Hepatocyte (in vitro differentiated cells): ENCODE measurements at regions not wholly inside any gene's neighbourhood (a gene's known extent, or its start where the extent isn't known, plus 50 kb on each side); places are given as distances from the start of the nearest gene placed in this dataset.
A peak's percentile ranks its signal among the peaks of the same experiment; 100 is the strongest.

ENCODE experiments used
- DNase-seq: peaks from one replicate; pipeline ENCODE4 v3.0.0-alpha.2; 2016; ENCODE audit warnings: low spot score
- H2AFZ ChIP-seq: fragments of 200-600 bp; sonication (generic); 2 replicates; pipeline ENCODE4 v1.6.0; 2016; ENCODE audit warnings: antibody characterized with exemption, mild to moderate bottlenecking
- H3K27ac ChIP-seq: fragments of 200-600 bp; sonication (generic); 2 replicates; pipeline ENCODE4 v1.5.1; 2016; ENCODE audit warnings: mild to moderate bottlenecking
- H3K27me3 ChIP-seq: fragments of 200-600 bp; sonication (generic); 2 replicates; pipeline ENCODE4 v1.6.1; 2016
- H3K36me3 ChIP-seq: fragments of 200-600 bp; sonication (generic); replicated peaks from 2 replicates; pipeline ENCODE4 v1.5.1; 2016; ENCODE audit warnings: low read depth; ENCODE audit not compliant: insufficient read depth
- H3K4me1 ChIP-seq: fragments of 200-600 bp; sonication (generic); 2 replicates; pipeline ENCODE4 v1.5.1; 2016; ENCODE audit warnings: mild to moderate bottlenecking, moderate library complexity; ENCODE audit not compliant: insufficient read depth
- H3K4me2 ChIP-seq: fragments of 200-600 bp; sonication (generic); 2 replicates; pipeline ENCODE4 v1.6.0; 2016
- H3K4me3 ChIP-seq: fragments of 200-600 bp; sonication (generic); 2 replicates; pipeline ENCODE4 v1.5.1; 2016; ENCODE audit warnings: mild to moderate bottlenecking
- H3K79me2 ChIP-seq: fragments of 200-600 bp; sonication (generic); 2 replicates; pipeline ENCODE4 v1.6.0; 2017; ENCODE audit warnings: mild to moderate bottlenecking
- H3K9me2 ChIP-seq: fragments of 200-600 bp; sonication (generic); replicated peaks from 2 replicates; pipeline ENCODE4 v1.6.0; 2017; ENCODE audit warnings: mild to moderate bottlenecking; ENCODE audit not compliant: insufficient read depth
- H3K9me3 ChIP-seq: fragments of 200-600 bp; sonication (generic); 2 replicates; pipeline ENCODE4 v1.5.1; 2016; ENCODE audit warnings: low read depth, mild to moderate bottlenecking
- H4K20me1 ChIP-seq: fragments of 200-600 bp; sonication (generic); 2 replicates; pipeline ENCODE4 v1.6.0; 2016; ENCODE audit warnings: mild to moderate bottlenecking; ENCODE audit not compliant: insufficient read depth, poor library complexity, severe bottlenecking
- EZH2 ChIP-seq: fragments of 200-600 bp; sonication (generic); IDR thresholded peaks from 2 replicates; pipeline ENCODE4 v1.6.1; 2016; ENCODE audit warnings: antibody characterized with exemption, mild to moderate bottlenecking, borderline replicate concordance
- EZH2phosphoT487 ChIP-seq: fragments of 200-600 bp; sonication (generic); IDR thresholded peaks from one replicate; pipeline ENCODE4 v1.6.1; 2018; ENCODE audit warnings: antibody characterized with exemption, mild to moderate bottlenecking, low read depth, moderate library complexity; ENCODE audit not compliant: unreplicated experiment, severe bottlenecking
- WGBS: methylation state at CpG from one replicate; pipeline ENCODE4 v1.1.6; 2016; ENCODE audit warnings: low lambda C conversion rate; ENCODE audit errors: missing lambda C conversion rate; 5-methylcytosine and 5-hydroxymethylcytosine counted together
- TF ChIP-seq, protein P1 (sequence below): fragments of 200-600 bp; sonication (generic); IDR thresholded peaks from 2 replicates; pipeline ENCODE4 v1.5.1; 2016; ENCODE audit warnings: antibody characterized with exemption, mild to moderate bottlenecking; ENCODE audit not compliant: poor library complexity

DNA sequence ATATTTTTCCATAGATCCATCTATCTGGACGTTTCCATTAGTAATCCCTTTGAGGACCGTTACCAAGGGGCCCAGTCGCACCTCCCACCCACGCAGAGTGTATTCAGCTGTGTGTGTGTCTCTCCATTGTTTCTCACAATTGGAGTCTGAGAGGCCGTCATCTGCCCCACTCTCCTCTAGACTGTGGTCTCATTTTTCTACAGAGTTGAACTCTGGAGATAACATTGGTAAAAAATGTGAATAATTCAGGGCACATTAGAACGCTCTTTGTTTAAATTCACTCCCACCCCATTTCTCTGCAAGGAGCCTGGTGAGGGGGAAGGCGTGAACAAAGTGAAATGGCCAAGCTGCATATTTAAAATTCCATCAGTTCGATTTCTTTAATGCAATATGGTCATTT lies 333.1 kb upstream of the MAF start:
- no peak overlapping the region for H3K4me2 ChIP-seq
- no peaks in the 10 kb centered on the region for H3K27me3 ChIP-seq
- TF ChIP-seq EZH2phosphoT487, result no peak
- TF ChIP-seq, protein P1, sequence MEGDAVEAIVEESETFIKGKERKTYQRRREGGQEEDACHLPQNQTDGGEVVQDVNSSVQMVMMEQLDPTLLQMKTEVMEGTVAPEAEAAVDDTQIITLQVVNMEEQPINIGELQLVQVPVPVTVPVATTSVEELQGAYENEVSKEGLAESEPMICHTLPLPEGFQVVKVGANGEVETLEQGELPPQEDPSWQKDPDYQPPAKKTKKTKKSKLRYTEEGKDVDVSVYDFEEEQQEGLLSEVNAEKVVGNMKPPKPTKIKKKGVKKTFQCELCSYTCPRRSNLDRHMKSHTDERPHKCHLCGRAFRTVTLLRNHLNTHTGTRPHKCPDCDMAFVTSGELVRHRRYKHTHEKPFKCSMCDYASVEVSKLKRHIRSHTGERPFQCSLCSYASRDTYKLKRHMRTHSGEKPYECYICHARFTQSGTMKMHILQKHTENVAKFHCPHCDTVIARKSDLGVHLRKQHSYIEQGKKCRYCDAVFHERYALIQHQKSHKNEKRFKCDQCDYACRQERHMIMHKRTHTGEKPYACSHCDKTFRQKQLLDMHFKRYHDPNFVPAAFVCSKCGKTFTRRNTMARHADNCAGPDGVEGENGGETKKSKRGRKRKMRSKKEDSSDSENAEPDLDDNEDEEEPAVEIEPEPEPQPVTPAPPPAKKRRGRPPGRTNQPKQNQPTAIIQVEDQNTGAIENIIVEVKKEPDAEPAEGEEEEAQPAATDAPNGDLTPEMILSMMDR, result no peak
- no peak for TF ChIP-seq EZH2
- no peaks in the 10 kb centered on the region for H3K4me1 ChIP-seq
- DNase-seq, result no peak
- H3K4me3 ChIP-seq, result no peak overlapping the region
- no peak overlapping the region for H3K27ac ChIP-seq
- H3K79me2 ChIP-seq, result no peaks in the 10 kb centered on the region
- H3K9me2 ChIP-seq, result no peaks in the 10 kb centered on the region
- H2AFZ ChIP-seq, result no peak overlapping the region
- H4K20me1 ChIP-seq, result no peaks in the 10 kb centered on the region
- H3K36me3 ChIP-seq, result no peaks in the 10 kb centered on the region
- H3K9me3 ChIP-seq, result no peaks in the 10 kb centered on the region
- 82% methylated on average over 8 of the region's 8 CpGs for WGBS

DNA sequence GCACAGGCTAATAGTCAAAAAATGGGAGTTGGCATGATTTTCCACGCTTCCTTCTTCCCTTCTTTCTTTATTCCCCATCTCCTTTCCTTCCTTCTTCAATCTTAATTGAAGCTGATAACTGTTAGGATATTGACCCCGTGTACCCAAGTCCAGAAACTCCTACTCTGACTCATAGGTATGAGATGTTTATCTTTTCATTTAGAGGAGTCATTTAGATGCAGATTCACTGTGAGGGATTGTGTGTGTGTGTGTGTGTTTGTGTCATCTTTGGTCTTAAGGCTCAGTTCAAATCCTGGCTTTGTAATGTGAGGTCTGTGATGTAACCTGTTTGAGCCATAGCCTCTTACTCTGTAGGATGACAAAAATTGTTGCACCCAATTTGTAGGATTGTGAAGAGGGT lies 332.0 kb upstream of the MAF start:
- H3K9me2 ChIP-seq, result no peaks in the 10 kb centered on the region
- H3K4me2 ChIP-seq, result no peak overlapping the region
- no peaks in the 10 kb centered on the region for H3K36me3 ChIP-seq
- H4K20me1 ChIP-seq, result no peaks in the 10 kb centered on the region
- H3K4me3 ChIP-seq, result no peak overlapping the region
- H2AFZ ChIP-seq, result no peak overlapping the region
- H3K9me3 ChIP-seq, result no peaks in the 10 kb centered on the region
- peak; percentile 29 for DNase-seq
- no peaks in the 10 kb centered on the region for H3K27me3 ChIP-seq
- no peaks in the 10 kb centered on the region for H3K4me1 ChIP-seq
- 72% methylated on average over 2 of the region's 2 CpGs for WGBS
- H3K27ac ChIP-seq, result no peak overlapping the region
- TF ChIP-seq, protein P1, result no peak
- TF ChIP-seq EZH2phosphoT487 (no peak), EZH2 (no peak)
- H3K79me2 ChIP-seq, result no peaks in the 10 kb centered on the region

GRCh38 chr16:79931721-79932120 lies 331.2 kb upstream of the MAF start:
- Histone ChIP-seq H3K27ac (no peak overlapping the region), H3K79me2 (no peaks in the 10 kb centered on the region), H3K36me3 (no peaks in the 10 kb centered on the region), H3K9me2 (no peaks in the 10 kb centered on the region), H4K20me1 (no peaks in the 10 kb centered on the region), H3K27me3 (no peaks in the 10 kb centered on the region), H3K4me2 (no peak overlapping the region), H3K4me1 (no peaks in the 10 kb centered on the region), H2AFZ (no peak overlapping the region), H3K9me3 (no peaks in the 10 kb centered on the region), H3K4me3 (no peak overlapping the region)
- DNase-seq, result no peak
- TF ChIP-seq EZH2, result no peak
- TF ChIP-seq EZH2phosphoT487, result no peak
- TF ChIP-seq, protein P1, result no peak
- 100% methylated on average over 1 of the region's 1 CpG for WGBS
